Prostate gland (tissue), 2 donors: ENCODE measurements at regions not wholly inside any gene's neighbourhood (a gene's known extent, or its start where the extent isn't known, plus 50 kb on each side); places are given as distances from the start of the nearest gene placed in this dataset.

ENCODE experiments used
- DNase-seq: peaks from one replicate; pipeline ENCODE4 v3.0.0-alpha.2; 2019; ENCODE audit warnings: low spot score
- H3K27ac ChIP-seq, 2 donors: fragments of 200-600 bp; sonication (generic); 2 replicates each; pipeline ENCODE4 v1.5.1; 2017 to 2019
- H3K27me3 ChIP-seq: fragments of 200-600 bp; sonication (generic); replicated peaks from 2 replicates; pipeline ENCODE4 v1.5.1; 2019; ENCODE audit not compliant: insufficient read depth
- H3K36me3 ChIP-seq, 2 donors: fragments of 200-600 bp; sonication (generic); 1 replicate in 1 of 2; 2 replicates in 1 of 2; pipeline versions ENCODE4 v1.5.1 to v1.8.1; 2017 to 2019
- H3K4me1 ChIP-seq: fragments of 200-600 bp; sonication (generic); replicated peaks from 2 replicates; pipeline ENCODE4 v1.5.1; 2019
- H3K4me3 ChIP-seq, 2 donors: fragments of 200-600 bp; sonication (generic); 2 replicates each; pipeline ENCODE4 v1.5.1; 2017 to 2019
- H3K9me3 ChIP-seq: fragments of 200-600 bp; sonication (generic); 2 replicates; pipeline ENCODE4 v1.5.1; 2017
- CTCF ChIP-seq, 4 experiments: fragments of 200-600 bp in 2 of 4; fragments of 450-650 bp in 2 of 4; sonication (generic) in 2 of 4; IDR thresholded peaks; 1 replicate in 3 of 4; 2 replicates in 1 of 4; pipeline ENCODE4 v1.5.1; 2016 to 2019; ENCODE audit warnings: antibody characterized with exemption in 4 of 4, mild to moderate bottlenecking in 2 of 4, moderate library complexity in 2 of 4
- POLR2A ChIP-seq: fragments of 450-650 bp; IDR thresholded peaks from one replicate; pipeline ENCODE4 v1.6.1; 2016; ENCODE audit warnings: antibody characterized with exemption, mild to moderate bottlenecking
- POLR2AphosphoS5 ChIP-seq: sonication (generic); formaldehyde crosslinking; IDR thresholded peaks from one replicate; pipeline ENCODE4 v1.6.1; 2017; ENCODE audit warnings: antibody characterized with exemption
- WGBS: methylation state at CpG from one replicate; pipeline ENCODE4 v1.1.5; 2018; 5-methylcytosine and 5-hydroxymethylcytosine counted together
- intact Hi-C: fragments of 100-400 bp; cut with DNase I; formaldehyde crosslinking; loops from one replicate; pipeline ENCODE4 v1.14.2; 2022

GRCh38 chr5:171667341-171668096, 118.1 kb upstream of the SMIM23 start:
- no peak overlapping the region for H3K4me3 ChIP-seq
- H3K36me3 ChIP-seq = no peaks in the 10 kb centered on the region
- TF ChIP-seq POLR2AphosphoS5 (peak; percentile 29), POLR2A (no peak), CTCF (IDR thresholded peaks at IDR 0.05) (peak in 1 of 4 experiments; percentile 34)
- DNase-seq = peak; percentile 61
- intact Hi-C loops = no loop called here
- no peaks in the 10 kb centered on the region for H3K4me1 ChIP-seq
- H3K27ac ChIP-seq = no peak overlapping the region
- no peaks in the 10 kb centered on the region for H3K27me3 ChIP-seq
- WGBS = 41% methylated on average over 30 of the region's 30 CpGs
- H3K9me3 ChIP-seq = no peaks in the 10 kb centered on the region

- Histone ChIP-seq H3K27ac (no peak overlapping the region), H3K4me1 (no peaks in the 10 kb centered on the region), H3K36me3 (no peaks in the 10 kb centered on the region), H3K9me3 (no peaks in the 10 kb centered on the region), H3K4me3 (no peak overlapping the region), H3K27me3 (no peaks in the 10 kb centered on the region)
- WGBS = 47% methylated on average over 17 of the region's 17 CpGs
- TF ChIP-seq POLR2A (no peak), CTCF (IDR thresholded peaks at IDR 0.05) (no peak), POLR2AphosphoS5 (no peak)
- intact Hi-C loops = no loop called here
- no peak for DNase-seq
Measured at GRCh38 chr5:171668097-171668412, 117.6 kb upstream of the SMIM23 start.

GRCh38 chr5:171669571-171669970, 116.0 kb upstream of the SMIM23 start:
- intact Hi-C loops = no loop called here
- no peak for TF ChIP-seq POLR2AphosphoS5
- TF ChIP-seq CTCF (IDR thresholded peaks at IDR 0.05) = no peak
- TF ChIP-seq POLR2A = no peak
- Histone ChIP-seq H3K4me3 (no peak overlapping the region), H3K4me1 (no peaks in the 10 kb centered on the region), H3K27me3 (no peaks in the 10 kb centered on the region), H3K9me3 (no peaks in the 10 kb centered on the region), H3K36me3 (no peaks in the 10 kb centered on the region), H3K27ac (no peak overlapping the region)
- no peak for DNase-seq

- DNase-seq = no peak
- Histone ChIP-seq H3K27ac (no peak overlapping the region), H3K36me3 (no peaks in the 10 kb centered on the region), H3K27me3 (no peaks in the 10 kb centered on the region), H3K9me3 (no peaks in the 10 kb centered on the region), H3K4me3 (no peak overlapping the region), H3K4me1 (no peaks in the 10 kb centered on the region)
- intact Hi-C loops = no loop called here
- 94% methylated on average over 6 of the region's 6 CpGs for WGBS
- TF ChIP-seq POLR2AphosphoS5 (no peak), POLR2A (no peak), CTCF (IDR thresholded peaks at IDR 0.05) (no peak)
Measured at GRCh38 chr5:171672556-171672955, 113.1 kb upstream of the SMIM23 start.

- no peaks in the 10 kb centered on the region for H3K36me3 ChIP-seq
- H3K27me3 ChIP-seq = no peaks in the 10 kb centered on the region
- TF ChIP-seq POLR2A = no peak
- no peak for TF ChIP-seq POLR2AphosphoS5
- no peak for TF ChIP-seq CTCF (IDR thresholded peaks at IDR 0.05)
- intact Hi-C loops = no loop called here
- no peak for DNase-seq
- H3K4me3 ChIP-seq = no peak overlapping the region
- H3K9me3 ChIP-seq = no peaks in the 10 kb centered on the region
- no peaks in the 10 kb centered on the region for H3K4me1 ChIP-seq
- 63% methylated on average over 1 of the region's 1 CpG for WGBS
- no peak overlapping the region for H3K27ac ChIP-seq
Measured at GRCh38 chr5:171673328-171673727, 112.3 kb upstream of the SMIM23 start.
